ENCODE measurements at regions not wholly inside any gene's neighbourhood (a gene's known extent, or its start where the extent isn't known, plus 50 kb on each side); places are given as distances from the start of the nearest gene placed in this dataset.

GRCh38 chr2:179343945-179344279, 79.3 kb upstream of the SESTD1 start:
- TF ChIP-seq POLR3A (IDR thresholded peaks at IDR 0.05; ENCODE audit: borderline replicate concordance, extremely low read depth, insufficient read depth, insufficient read length) (no peak), POLR2A (conservative IDR thresholded peaks at IDR 0.05) (no peak), CREB3L1 (IDR thresholded peaks at IDR 0.05; ENCODE audit: borderline replicate concordance, low read depth) (no peak), EP300 (IDR thresholded peaks at IDR 0.05; ENCODE audit: low read length) (no peak), ETV6 (IDR thresholded peaks at IDR 0.05; ENCODE audit: borderline replicate concordance in 1 of 2, low read depth in 2 of 2, low read length in 1 of 2) (no peak), ETV6 (CRISPR knock-in tag; IDR thresholded peaks at IDR 0.05; ENCODE audit: borderline replicate concordance) (no peak), HMGXB4 (CRISPR knock-in tag; IDR thresholded peaks at IDR 0.05) (no peak)

Measured in K562 (cell line).